CD14-positive monocyte (primary cell): ENCODE measurements at regions not wholly inside any gene's neighbourhood (a gene's known extent, or its start where the extent isn't known, plus 50 kb on each side); places are given as distances from the start of the nearest gene placed in this dataset.

Source experiments
- DNase-seq, 3 donors: peaks; one replicate each; pipeline ENCODE4 v3.0.0-alpha.2; 2011 to 2022
- H2AFZ ChIP-seq: 2 replicates; pipeline ENCODE4 v1.6.0; 2012; ENCODE audit warnings: mild to moderate bottlenecking, low read depth, low read length, inconsistent platforms; ENCODE audit not compliant: insufficient read depth, poor library complexity, severe bottlenecking
- H3K27ac ChIP-seq, 2 donors: 1 replicate in 1 of 2; 2 replicates in 1 of 2; pipeline ENCODE4 v1.5.1; 2012 to 2013; ENCODE audit warnings: low read length in 2 of 2, control low read depth in 1 of 2, inconsistent platforms in 1 of 2, low read depth in 1 of 2, mild to moderate bottlenecking in 1 of 2
- H3K27me3 ChIP-seq, 2 donors: one replicate each; pipeline versions ENCODE4 v1.6.0 to v1.6.1; 2011 to 2013; ENCODE audit warnings: low read length in 2 of 2; ENCODE audit not compliant: control insufficient read depth in 2 of 2, insufficient read depth in 2 of 2
- H3K36me3 ChIP-seq, 2 donors: replicated peaks in 1 of 2; 1 replicate in 1 of 2; 2 replicates in 1 of 2; pipeline versions ENCODE4 v1.5.1 to v1.6.1; 2012 to 2013; ENCODE audit warnings: low read length in 2 of 2, control low read depth in 1 of 2, inconsistent platforms in 1 of 2, mild to moderate bottlenecking in 1 of 2; ENCODE audit not compliant: insufficient read depth in 2 of 2, control insufficient read depth in 1 of 2
- H3K4me1 ChIP-seq, 2 donors: 1 replicate in 1 of 2; 2 replicates in 1 of 2; pipeline versions ENCODE4 v1.5.1 to v1.6.1; 2012 to 2013; ENCODE audit warnings: low read length in 2 of 2, control low read depth in 1 of 2, inconsistent platforms in 1 of 2, mild to moderate bottlenecking in 1 of 2, moderate library complexity in 1 of 2; ENCODE audit not compliant: insufficient read depth in 2 of 2, control insufficient read depth in 1 of 2
- H3K4me2 ChIP-seq: replicated peaks from 2 replicates; pipeline ENCODE3; 2012; ENCODE audit warnings: low read length, moderate library complexity, mild to moderate bottlenecking; ENCODE audit not compliant: poor library complexity, severe bottlenecking; ENCODE audit errors: extremely low read depth
- H3K4me3 ChIP-seq, 3 experiments: fragments of 200-600 bp in 1 of 3; sonication (generic) in 1 of 3; replicated peaks in 1 of 3; 1 replicate in 2 of 3; 2 replicates in 1 of 3; pipeline ENCODE4 v1.5.1; 2011 to 2013; ENCODE audit warnings: low read length in 3 of 3, mild to moderate bottlenecking in 3 of 3, control low read depth in 2 of 3, low read depth in 2 of 3, inconsistent platforms in 1 of 3, moderate library complexity in 1 of 3
- H3K79me2 ChIP-seq: 2 replicates; pipeline ENCODE4 v1.6.0; 2012; ENCODE audit warnings: mild to moderate bottlenecking, control low read depth, inconsistent platforms, low read length, moderate library complexity; ENCODE audit not compliant: insufficient read depth
- H3K9ac ChIP-seq: 2 replicates; pipeline ENCODE4 v1.6.0; 2017; ENCODE audit warnings: low read length, mild to moderate bottlenecking; ENCODE audit not compliant: insufficient read depth, poor library complexity, severe bottlenecking
- H3K9me3 ChIP-seq, 2 donors: replicated peaks in 1 of 2; 1 replicate in 1 of 2; 2 replicates in 1 of 2; pipeline versions ENCODE4 v1.5.1 to v1.6.1; 2012 to 2013; ENCODE audit warnings: low read length in 2 of 2, control low read depth in 1 of 2; ENCODE audit not compliant: control insufficient read depth in 1 of 2, insufficient read depth in 1 of 2
- H4K20me1 ChIP-seq: 2 replicates; pipeline ENCODE4 v1.6.0; 2012; ENCODE audit warnings: mild to moderate bottlenecking, low read length, control low read depth, moderate library complexity; ENCODE audit not compliant: insufficient read depth
- H3K27ac Mint-ChIP-seq, 7 donors: one replicate each; pipeline ENCODE4 v1.8.0; 2020; ENCODE audit warnings: mild to moderate bottlenecking in 7 of 7, mixed read lengths in 7 of 7, moderate library complexity in 6 of 7, inconsistent platforms in 2 of 7
- H3K27me3 Mint-ChIP-seq, 3 donors: one replicate each; pipeline ENCODE4 v1.8.0; 2021 to 2022; ENCODE audit warnings: low read depth in 3 of 3, mild to moderate bottlenecking in 3 of 3, mixed read lengths in 3 of 3, moderate library complexity in 3 of 3, inconsistent platforms in 1 of 3
- H3K36me3 Mint-ChIP-seq, 2 donors: one replicate each; pipeline ENCODE4 v1.8.0; 2020; ENCODE audit warnings: mixed read lengths in 2 of 2, inconsistent platforms in 1 of 2, mild to moderate bottlenecking in 1 of 2
- H3K4me1 Mint-ChIP-seq: one replicate; pipeline ENCODE4 v1.8.0; 2020; ENCODE audit warnings: mild to moderate bottlenecking, mixed read lengths
- H3K4me3 Mint-ChIP-seq, 2 donors: one replicate each; pipeline ENCODE4 v1.8.0; 2020; ENCODE audit warnings: mild to moderate bottlenecking in 2 of 2, mixed read lengths in 2 of 2, moderate library complexity in 1 of 2
- H3K9me3 Mint-ChIP-seq, 7 donors: one replicate each; pipeline ENCODE4 v1.8.0; 2020 to 2022; ENCODE audit warnings: mixed read lengths in 7 of 7, mild to moderate bottlenecking in 6 of 7, moderate library complexity in 6 of 7, inconsistent platforms in 2 of 7
- WGBS: methylation state at CpG from one replicate; pipeline ENCODE4 v1.1.5; 2013; ENCODE audit warnings: missing lambda C conversion rate; ENCODE audit not compliant: insufficient coverage; 5-methylcytosine and 5-hydroxymethylcytosine counted together
- intact Hi-C, 2 donors: fragments of 100-400 bp; cut with micrococcal nuclease; formaldehyde crosslinking; loops; one replicate each; pipeline versions ENCODE4 v1.15.0 to v1.15.1; 2023
- TF ChIP-seq, protein P1 (sequence below): fragments of 200-600 bp; IDR thresholded peaks from one replicate; pipeline ENCODE4 v1.8.0; 2022; ENCODE audit warnings: antibody characterized with exemption, mild to moderate bottlenecking

DNA sequence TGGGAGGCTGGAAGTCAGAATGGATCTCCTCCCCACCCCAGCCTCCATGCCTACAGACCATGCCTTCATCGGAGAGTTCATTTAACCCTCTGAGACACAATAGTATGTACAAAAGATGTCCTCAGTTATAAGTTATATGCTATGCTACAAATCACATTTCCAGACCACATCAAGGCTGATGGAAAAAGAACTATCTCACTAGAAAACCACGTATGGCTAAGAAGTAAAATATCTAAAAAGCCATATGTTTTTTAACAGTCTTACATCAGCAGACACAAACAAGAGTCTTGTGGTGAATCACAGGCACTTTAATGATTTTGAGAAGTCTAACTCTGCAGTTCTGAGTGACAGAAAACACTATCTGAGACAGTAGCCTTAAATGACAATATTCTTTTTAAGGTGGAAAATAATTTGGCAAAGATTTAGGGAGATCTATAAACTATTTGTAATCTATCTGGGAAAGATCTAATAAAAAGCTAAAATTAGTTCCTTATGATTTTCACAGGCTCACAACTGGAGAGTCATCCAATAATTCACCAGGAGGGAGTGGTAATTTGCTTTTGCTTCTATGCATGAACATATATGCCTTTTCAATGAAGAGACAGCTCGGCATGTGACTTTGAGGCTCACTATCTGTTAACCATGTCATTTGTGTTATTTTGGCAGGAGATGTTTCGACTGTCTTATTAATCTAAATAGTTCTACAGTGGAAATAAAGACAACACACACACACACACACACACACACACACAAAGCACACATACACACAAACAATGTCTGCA is 197.5 kb downstream of the IRS1 start:
- TF ChIP-seq, protein P1, sequence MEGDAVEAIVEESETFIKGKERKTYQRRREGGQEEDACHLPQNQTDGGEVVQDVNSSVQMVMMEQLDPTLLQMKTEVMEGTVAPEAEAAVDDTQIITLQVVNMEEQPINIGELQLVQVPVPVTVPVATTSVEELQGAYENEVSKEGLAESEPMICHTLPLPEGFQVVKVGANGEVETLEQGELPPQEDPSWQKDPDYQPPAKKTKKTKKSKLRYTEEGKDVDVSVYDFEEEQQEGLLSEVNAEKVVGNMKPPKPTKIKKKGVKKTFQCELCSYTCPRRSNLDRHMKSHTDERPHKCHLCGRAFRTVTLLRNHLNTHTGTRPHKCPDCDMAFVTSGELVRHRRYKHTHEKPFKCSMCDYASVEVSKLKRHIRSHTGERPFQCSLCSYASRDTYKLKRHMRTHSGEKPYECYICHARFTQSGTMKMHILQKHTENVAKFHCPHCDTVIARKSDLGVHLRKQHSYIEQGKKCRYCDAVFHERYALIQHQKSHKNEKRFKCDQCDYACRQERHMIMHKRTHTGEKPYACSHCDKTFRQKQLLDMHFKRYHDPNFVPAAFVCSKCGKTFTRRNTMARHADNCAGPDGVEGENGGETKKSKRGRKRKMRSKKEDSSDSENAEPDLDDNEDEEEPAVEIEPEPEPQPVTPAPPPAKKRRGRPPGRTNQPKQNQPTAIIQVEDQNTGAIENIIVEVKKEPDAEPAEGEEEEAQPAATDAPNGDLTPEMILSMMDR = no peak
- Histone ChIP-seq H3K27ac (no peak overlapping the region), H3K9ac (no peak overlapping the region), H3K4me1 (no peaks in the 10 kb centered on the region), H3K4me3 (no peak overlapping the region), H2AFZ (no peak overlapping the region), H3K4me2 (no peak overlapping the region), H3K9me3 (peaks cover 0 to 3% of the 10 kb centered on the region in 2 donors), H3K36me3 (no peaks in the 10 kb centered on the region), H4K20me1 (no peaks in the 10 kb centered on the region), H3K79me2 (no peaks in the 10 kb centered on the region), H3K27me3 (no peaks in the 10 kb centered on the region)
- Mint-ChIP-seq H3K4me1 (peaks cover 4% of the 10 kb centered on the region), H3K4me3 (no peak overlapping the region), H3K27ac (no peak overlapping the region), H3K9me3 (peaks cover 0 to 1% (median 0%) of the 10 kb centered on the region in 7 donors), H3K27me3 (peaks cover 0 to 3% (median 3%) of the 10 kb centered on the region in 3 donors), H3K36me3 (no peaks in the 10 kb centered on the region)
- no CpG with 5 or more reads among the region's 4 CpGs for WGBS
- DNase-seq = no peak
- intact Hi-C loops = no loop called here

DNA sequence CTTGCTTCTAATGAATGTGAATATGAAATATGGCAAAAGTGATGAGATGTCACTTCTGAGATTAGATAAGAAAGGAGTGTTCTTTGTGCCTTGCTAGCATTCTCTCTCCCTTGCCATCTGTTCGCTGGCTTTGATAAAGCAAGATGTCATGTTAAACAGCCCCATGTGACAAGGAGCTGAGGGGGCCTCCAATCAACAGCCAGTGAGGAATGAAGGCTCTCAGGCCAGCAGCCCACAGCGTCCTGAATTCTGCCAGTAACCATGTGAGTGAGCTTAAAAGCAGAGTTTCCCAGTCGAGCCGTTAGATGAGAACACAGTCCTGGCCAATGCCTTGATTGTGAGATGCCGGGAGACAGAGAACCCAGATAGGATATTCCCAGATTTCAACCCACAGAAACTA is 198.8 kb downstream of the IRS1 start:
- TF ChIP-seq, protein P1 = no peak
- Histone ChIP-seq H2AFZ (no peak overlapping the region), H3K4me3 (no peak overlapping the region), H3K4me2 (no peak overlapping the region), H3K27ac (no peak overlapping the region), H3K27me3 (no peaks in the 10 kb centered on the region), H3K36me3 (no peaks in the 10 kb centered on the region), H4K20me1 (no peaks in the 10 kb centered on the region), H3K9ac (no peak overlapping the region), H3K9me3 (peaks cover 0 to 3% of the 10 kb centered on the region in 2 donors), H3K79me2 (no peaks in the 10 kb centered on the region), H3K4me1 (no peaks in the 10 kb centered on the region)
- intact Hi-C loops = no loop called here
- 92% methylated on average over 2 of the region's 5 CpGs for WGBS
- no peaks in the 10 kb centered on the region for H3K36me3 Mint-ChIP-seq
- peaks cover 3% of the 10 kb centered on the region in 3 donors for H3K27me3 Mint-ChIP-seq
- H3K4me3 Mint-ChIP-seq = no peak overlapping the region
- peaks cover 4% of the 10 kb centered on the region for H3K4me1 Mint-ChIP-seq
- no peak overlapping the region for H3K27ac Mint-ChIP-seq
- H3K9me3 Mint-ChIP-seq = peaks cover 0 to 4% (median 0%) of the 10 kb centered on the region in 7 donors
- DNase-seq = no peak
